Hematopoietic multipotent progenitor cell treated with erythropoietin and hydrocortisone succinate and interleukin-3 and kit ligand, for 15 days (in vitro differentiated cells): ENCODE measurements at regions not wholly inside any gene's neighbourhood (a gene's known extent, or its start where the extent isn't known, plus 50 kb on each side); places are given as distances from the start of the nearest gene placed in this dataset.
"Not testable (repeated sequence)": the region's sequence is repeated elsewhere in the genome, so short reads cannot be mapped to it uniquely, and the experiment has no call there.

Experiments
- DNase-seq: peaks from one replicate; pipeline ENCODE4 v3.0.0-alpha.2; 2015; ENCODE audit warnings: low spot score

- not testable (repeated sequence) for DNase-seq
Measured at GRCh38 chr9:62877552-62877951, 1687.7 kb downstream of the SPATA31A7 start.

DNA sequence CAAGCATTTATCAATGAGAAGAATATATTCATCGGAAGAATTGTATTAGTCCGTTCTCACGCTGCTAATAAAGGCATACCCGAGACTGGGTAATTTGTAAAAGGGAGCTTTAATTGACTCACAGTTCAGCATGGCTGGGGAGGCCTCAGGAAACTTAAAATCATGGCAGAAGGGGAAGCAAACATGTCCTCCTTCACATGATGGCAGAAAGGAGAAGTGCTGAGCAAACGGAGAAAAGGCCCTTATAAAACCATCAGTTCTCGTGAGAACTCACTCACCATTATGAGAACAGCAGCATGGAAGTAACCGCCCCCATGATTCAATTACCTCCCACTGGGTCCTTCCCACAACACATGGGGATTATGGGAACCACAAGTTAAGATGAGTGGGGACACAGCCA is 1688.2 kb downstream of the SPATA31A7 start:
- not testable (repeated sequence) for DNase-seq

DNA sequence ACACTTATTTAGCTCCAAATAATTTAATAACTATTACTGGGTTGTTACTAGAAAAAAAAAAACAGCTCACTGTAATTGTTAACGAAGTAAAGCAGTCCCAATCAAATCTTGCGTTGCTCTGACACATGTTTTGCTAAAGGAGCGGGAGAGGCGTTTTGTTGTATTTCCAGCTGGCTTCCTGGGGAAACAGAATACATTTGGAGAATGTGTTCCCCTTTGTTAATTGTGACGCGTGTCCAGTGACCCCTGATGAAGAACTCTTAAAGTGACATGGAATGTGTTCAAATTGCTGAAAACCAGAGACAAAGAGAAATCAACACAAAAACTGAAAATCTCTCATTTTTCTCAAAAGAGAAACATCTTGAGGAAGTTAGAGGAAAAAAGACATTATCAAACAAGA is 1690.6 kb downstream of the SPATA31A7 start:
- not testable (repeated sequence) for DNase-seq

GRCh38 chr9:62880971-62881370 is 1691.1 kb downstream of the SPATA31A7 start:
- DNase-seq = not testable (repeated sequence)

GRCh38 chr9:62881811-62882210 is 1692.0 kb downstream of the SPATA31A7 start:
- DNase-seq = not testable (repeated sequence)

DNA sequence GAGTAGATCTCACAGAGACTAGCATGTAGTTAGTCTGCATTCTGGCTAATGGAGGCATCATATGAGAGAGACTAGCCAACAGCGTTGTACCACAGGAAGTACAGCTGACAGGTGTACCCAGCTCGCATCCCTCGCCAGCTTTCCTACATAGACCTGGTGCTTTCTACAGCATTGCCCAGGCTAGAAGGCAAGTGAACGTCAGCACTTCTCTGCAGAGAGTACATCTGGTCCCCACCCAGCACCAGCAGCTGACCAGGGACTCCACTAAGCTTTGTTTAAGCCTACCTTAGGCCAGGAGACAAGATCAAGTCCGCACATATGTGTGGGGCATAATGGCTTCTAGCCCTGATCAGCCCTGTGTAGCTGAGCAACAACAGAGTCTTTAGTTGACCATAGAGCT is 1692.9 kb downstream of the SPATA31A7 start:
- not testable (repeated sequence) for DNase-seq

DNA sequence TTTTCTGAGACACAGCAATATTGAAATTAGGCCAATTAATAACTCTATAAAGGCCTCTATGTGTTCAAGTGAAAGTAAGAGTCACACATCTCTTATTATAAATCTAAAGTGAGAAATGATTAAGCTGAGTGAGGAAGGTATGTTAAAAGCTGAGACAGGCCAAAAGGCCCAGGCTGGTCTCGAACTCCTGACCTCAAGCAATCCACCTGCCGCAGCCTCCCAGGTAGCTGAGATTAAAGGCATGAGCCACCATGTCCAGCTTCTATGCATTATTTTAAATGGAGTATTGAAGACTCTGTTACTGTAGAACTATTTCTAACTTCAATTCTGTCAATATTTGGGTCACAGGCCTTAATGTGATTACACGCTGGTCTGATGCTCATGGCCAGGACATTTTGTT is 1706.9 kb downstream of the SPATA31A7 start:
- not testable (repeated sequence) for DNase-seq

DNA sequence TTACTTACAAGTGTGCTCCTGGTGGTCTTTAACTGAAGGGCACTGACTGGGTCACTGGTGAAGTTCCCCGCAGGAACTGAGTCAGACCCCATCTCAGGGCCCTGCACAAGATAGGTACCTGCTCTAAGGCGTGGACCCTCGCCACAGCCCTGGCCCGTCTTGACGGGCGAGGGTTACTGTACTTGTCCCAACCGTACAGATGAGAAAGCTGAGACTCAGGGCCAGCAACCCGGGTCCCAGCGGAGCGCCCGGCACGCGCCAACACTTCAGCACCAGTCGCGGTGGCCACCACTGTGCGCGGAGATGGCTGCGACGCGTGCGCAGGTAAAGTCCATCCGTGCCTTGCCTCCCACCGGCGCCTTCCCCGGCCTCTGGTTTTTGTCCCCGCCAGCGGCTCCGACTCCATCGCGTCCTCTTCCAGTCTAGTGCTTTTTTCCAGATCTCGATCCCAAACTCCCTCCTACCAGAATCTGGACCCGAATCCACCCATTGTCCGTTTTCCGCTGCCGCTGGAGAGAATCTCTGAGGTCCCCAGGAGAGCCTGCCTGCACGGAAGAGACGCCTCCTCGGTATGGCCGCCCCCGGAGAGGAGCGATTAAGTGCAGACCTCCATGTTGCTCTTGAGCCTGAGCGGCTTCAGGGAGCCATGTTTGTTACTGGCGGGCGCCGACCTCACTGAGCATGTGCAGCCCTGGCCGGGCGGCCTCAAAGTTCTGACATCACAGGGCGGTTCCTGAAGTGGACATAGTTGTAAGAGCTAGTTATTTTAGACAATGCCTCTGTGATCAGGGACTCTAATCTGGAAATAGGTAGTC is 1707.8 kb downstream of the SPATA31A7 start:
- peak; percentile 4 for DNase-seq

DNA sequence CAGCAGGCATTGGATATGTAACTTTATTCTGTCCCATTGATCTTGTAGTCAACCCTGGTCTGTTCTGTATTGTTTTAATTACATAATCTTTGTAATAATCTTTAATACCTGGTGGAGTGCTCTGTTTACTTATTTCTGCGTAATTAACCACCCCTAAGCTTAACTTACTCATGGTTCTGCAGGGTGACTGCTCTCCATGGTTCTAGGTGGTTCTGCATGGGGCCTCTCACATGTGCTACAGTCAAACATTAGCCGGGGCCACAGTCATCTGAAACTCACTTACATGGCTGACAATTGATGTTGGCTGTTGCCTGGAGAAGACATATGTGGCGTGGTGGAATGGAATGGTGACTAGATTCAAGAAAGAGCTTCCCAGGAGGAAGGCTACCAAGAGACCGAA is 1709.8 kb downstream of the SPATA31A7 start:
- DNase-seq = not testable (repeated sequence)

GRCh38 chr9:62904061-62904460 is 1714.2 kb downstream of the SPATA31A7 start:
- not testable (repeated sequence) for DNase-seq

DNA sequence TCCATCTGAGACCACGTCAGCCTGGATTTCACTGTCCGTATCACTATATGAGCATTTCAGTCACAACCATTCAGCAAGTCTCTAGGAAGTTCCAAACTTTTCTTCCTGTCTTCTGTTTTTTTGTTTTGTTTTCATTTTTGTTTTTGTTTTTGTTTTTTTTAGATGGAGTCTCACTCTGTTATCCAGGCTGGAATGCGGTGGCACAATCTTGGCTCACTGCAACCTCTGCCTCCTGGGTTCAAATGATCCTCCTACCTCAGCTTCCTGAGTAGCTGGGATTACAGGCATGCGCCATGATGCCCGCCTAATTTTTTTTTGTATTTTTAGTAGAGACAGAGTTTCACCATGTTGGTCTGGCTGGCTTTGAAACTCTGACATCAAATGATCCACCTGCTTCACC is 1715.9 kb downstream of the SPATA31A7 start:
- not testable (repeated sequence) for DNase-seq

DNA sequence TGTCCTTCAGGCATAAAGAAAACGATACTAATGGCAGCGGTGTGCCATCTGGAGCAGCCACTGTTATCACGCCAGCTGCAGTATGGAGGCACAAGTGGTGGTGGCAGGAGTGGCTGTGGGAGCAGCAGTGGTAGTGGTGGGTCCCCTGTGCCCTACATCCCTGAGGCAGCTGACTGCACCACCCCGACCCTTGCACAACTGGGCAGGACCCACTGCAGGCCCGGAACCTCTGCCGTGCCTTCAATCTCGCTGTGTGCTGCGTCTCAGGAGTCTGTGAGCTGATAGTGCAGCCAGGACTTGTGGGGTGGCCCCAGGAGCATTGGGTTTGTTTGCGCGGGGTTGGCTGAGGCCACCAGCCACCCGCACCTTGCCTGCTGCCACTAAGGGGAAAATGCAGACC is 1718.0 kb downstream of the SPATA31A7 start:
- DNase-seq = not testable (repeated sequence)

DNA sequence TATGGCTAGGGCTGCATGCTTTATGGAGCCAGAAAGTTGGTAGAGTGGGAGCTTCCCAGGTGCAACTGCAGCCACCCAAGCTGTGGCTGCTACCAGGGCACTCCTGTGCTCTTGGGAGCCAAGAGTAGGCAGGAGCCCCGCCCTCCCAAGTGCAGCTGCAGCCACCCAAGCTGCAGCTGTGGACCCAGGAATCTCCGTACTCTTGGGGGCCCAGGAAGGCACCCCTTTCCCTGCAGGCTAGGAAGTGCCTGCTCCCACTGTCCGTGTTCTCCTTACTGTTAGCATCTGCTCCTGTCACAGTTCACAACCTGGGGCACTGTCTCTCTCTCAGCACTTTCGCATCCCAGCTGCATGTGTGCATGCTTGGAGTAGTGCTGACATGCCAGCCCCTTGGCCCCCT is 1718.4 kb downstream of the SPATA31A7 start:
- DNase-seq = not testable (repeated sequence)

DNA sequence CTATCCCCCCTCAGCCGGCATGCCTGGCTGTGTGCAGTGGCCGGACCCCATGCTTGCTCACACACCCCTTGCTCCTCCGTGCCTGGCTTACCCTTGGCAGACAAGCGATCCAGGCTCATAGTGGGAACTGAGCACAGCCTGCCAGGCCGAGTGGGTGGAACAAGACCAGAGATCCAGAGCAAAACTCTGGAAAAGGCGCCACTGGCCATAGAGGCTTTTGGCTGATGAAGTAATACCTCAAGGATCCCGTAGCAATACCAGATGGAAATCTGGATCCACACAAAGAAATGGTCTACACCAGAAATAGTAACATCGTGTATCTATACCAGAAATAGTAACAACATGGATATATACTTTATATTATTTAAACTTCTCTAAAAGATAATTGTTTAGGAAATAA is 1719.6 kb downstream of the SPATA31A7 start:
- not testable (repeated sequence) for DNase-seq

DNA sequence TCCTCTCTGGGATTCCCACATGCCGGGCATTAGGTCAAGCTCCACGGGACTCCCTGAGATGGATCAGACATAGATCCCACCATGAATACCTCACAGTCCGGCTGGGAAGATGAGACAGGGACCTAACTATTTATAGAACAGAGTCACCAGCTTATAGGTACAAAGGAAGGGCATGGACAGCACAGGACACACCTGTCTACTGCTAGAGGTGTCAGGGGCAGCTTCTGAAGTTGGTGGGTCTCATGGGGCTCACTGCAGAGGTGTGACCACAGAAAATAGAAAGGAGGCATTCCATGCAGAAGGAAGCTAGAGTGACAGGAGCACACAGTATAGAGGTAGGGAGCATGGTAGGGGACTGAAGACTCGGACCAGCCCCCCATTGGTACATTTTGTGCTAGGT is 1722.4 kb downstream of the SPATA31A7 start:
- not testable (repeated sequence) for DNase-seq

- not testable (repeated sequence) for DNase-seq
Measured at GRCh38 chr9:62915168-62915567, 1725.3 kb downstream of the SPATA31A7 start.

DNA sequence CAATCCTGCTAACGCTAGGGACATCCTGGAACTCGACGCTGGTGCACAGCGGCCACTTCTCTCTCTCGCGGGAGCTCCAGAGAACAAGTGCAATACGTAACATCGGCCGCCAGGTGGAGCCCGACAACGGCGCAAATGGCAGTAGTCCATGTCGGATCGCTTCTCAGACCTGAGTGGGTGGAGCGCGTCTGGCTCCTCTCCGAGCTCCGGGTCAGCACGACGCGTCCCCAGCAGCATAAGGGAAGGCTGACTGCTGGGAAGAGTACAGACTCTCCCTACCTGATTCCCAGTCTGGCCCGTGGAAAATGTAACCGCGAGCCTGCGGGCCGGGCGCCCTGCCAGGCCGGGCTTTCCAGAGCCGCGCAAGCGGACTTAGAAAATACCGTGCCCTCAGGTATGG is 1725.8 kb downstream of the SPATA31A7 start:
- DNase-seq = not testable (repeated sequence)

GRCh38 chr9:62918648-62919385 is 1729.0 kb downstream of the SPATA31A7 start:
- DNase-seq = peak; percentile 0

DNA sequence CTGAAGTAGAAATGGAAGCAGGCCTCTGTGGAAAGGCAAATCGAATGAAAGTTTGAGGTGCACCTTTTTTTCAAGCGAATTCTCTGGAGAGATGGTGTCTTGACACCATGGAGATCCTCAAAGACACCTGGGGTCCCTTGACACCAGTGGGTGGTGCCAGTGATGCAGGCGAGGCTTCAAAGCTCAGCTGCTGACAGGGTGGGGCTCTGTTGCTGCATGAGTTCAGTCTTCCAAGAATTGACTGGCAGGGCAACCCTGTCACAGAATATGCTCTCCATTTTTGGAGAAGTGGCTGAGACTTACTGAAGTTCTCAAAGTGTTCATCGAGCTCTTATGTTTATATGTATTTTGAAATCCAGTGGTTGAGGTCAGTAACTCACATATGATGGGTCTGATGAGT is 1741.6 kb downstream of the SPATA31A7 start:
- not testable (repeated sequence) for DNase-seq

- DNase-seq = not testable (repeated sequence)
Measured at GRCh38 chr9:62952840-62953239, 1763.0 kb downstream of the SPATA31A7 start.
